GM23248 (cell line): ENCODE measurements at regions not wholly inside any gene's neighbourhood (a gene's known extent, or its start where the extent isn't known, plus 50 kb on each side); places are given as distances from the start of the nearest gene placed in this dataset.

ENCODE experiments used
- DNase-seq: peaks from one replicate; pipeline ENCODE4 v3.0.0-alpha.2; 2015
- H2AFZ ChIP-seq: fragments of 200-600 bp; sonication (generic); 2 replicates; pipeline ENCODE4 v1.6.1; 2016; ENCODE audit warnings: antibody characterized with exemption
- H3F3A ChIP-seq: fragments of 200-600 bp; sonication (generic); 2 replicates; pipeline ENCODE4 v1.6.1; 2016; ENCODE audit warnings: mild to moderate bottlenecking, antibody characterized with exemption, mixed run types; ENCODE audit not compliant: insufficient read depth
- H3K27ac ChIP-seq: fragments of 200-600 bp; sonication (generic); 2 replicates; pipeline ENCODE4 v1.5.1; 2016; ENCODE audit warnings: mild to moderate bottlenecking
- H3K27me3 ChIP-seq: fragments of 200-600 bp; sonication (generic); replicated peaks from 2 replicates; pipeline ENCODE4 v1.6.1; 2016; ENCODE audit warnings: mild to moderate bottlenecking; ENCODE audit not compliant: insufficient read depth
- H3K36me3 ChIP-seq: fragments of 200-600 bp; sonication (generic); 2 replicates; pipeline ENCODE4 v1.6.1; 2016; ENCODE audit warnings: low read depth, mild to moderate bottlenecking
- H3K4me1 ChIP-seq: fragments of 200-600 bp; sonication (generic); 2 replicates; pipeline ENCODE4 v1.6.1; 2016; ENCODE audit warnings: mild to moderate bottlenecking; ENCODE audit not compliant: insufficient read depth
- H3K4me2 ChIP-seq: fragments of 200-600 bp; sonication (generic); one replicate; pipeline ENCODE4 v1.6.1; 2016; ENCODE audit warnings: mild to moderate bottlenecking; ENCODE audit not compliant: unreplicated experiment
- H3K4me3 ChIP-seq: fragments of 200-600 bp; sonication (generic); 2 replicates; pipeline ENCODE4 v1.5.1; 2016; ENCODE audit warnings: mild to moderate bottlenecking
- H3K79me2 ChIP-seq: fragments of 200-600 bp; sonication (generic); 2 replicates; pipeline ENCODE4 v1.6.1; 2016; ENCODE audit warnings: mild to moderate bottlenecking; ENCODE audit not compliant: insufficient read depth
- H3K9ac ChIP-seq: fragments of 200-600 bp; sonication (generic); 2 replicates; pipeline ENCODE4 v1.6.1; 2016; ENCODE audit warnings: mild to moderate bottlenecking
- H3K9me2 ChIP-seq: fragments of 200-600 bp; sonication (generic); 2 replicates; pipeline ENCODE4 v1.6.1; 2016; ENCODE audit warnings: mixed run types, mild to moderate bottlenecking, moderate library complexity; ENCODE audit not compliant: insufficient read depth
- H3K9me3 ChIP-seq: fragments of 200-600 bp; sonication (generic); one replicate; pipeline ENCODE4 v1.6.1; 2017; ENCODE audit warnings: low read depth
- H4K20me1 ChIP-seq: fragments of 200-600 bp; sonication (generic); 2 replicates; pipeline ENCODE4 v1.6.0; 2016; ENCODE audit not compliant: insufficient read depth
- EZH2 ChIP-seq: fragments of 200-600 bp; sonication (generic); IDR thresholded peaks from 2 replicates; pipeline ENCODE4 v1.6.1; 2018; ENCODE audit warnings: antibody characterized with exemption, mild to moderate bottlenecking; ENCODE audit not compliant: insufficient read depth, poor library complexity, severe bottlenecking
- EZH2phosphoT487 ChIP-seq: fragments of 200-600 bp; sonication (generic); IDR thresholded peaks from 2 replicates; pipeline ENCODE4 v1.6.1; 2018; ENCODE audit warnings: antibody characterized with exemption, moderate library complexity, mild to moderate bottlenecking, low read depth; ENCODE audit not compliant: insufficient read depth
- WGBS, 2 experiments: methylation state at CpG; one replicate each; pipeline ENCODE4 v1.1.6; 2015 to 2017; ENCODE audit warnings: low lambda C conversion rate in 2 of 2, low coverage in 1 of 2; ENCODE audit errors: missing lambda C conversion rate in 2 of 2; 5-methylcytosine and 5-hydroxymethylcytosine counted together
- in situ Hi-C: fragments of 300-500 bp; cut with MboI; formaldehyde crosslinking; loops from 2 replicates; pipeline ENCODE4 v1.15.0; 2020

- Histone ChIP-seq H3K4me1 (no peaks in the 10 kb centered on the region), H3K9me3 (no peaks in the 10 kb centered on the region), H2AFZ (peak overlapping the region; percentile 26; the same call in 1 of the 2 replicates), H3K36me3 (no peaks in the 10 kb centered on the region), H3K9ac (no peak overlapping the region), H3K4me2 (no peak overlapping the region), H3K27ac (no peak overlapping the region), H3K4me3 (no peak overlapping the region), H3K79me2 (no peaks in the 10 kb centered on the region), H3K9me2 (no peaks in the 10 kb centered on the region), H3K27me3 (peaks cover 6% of the 10 kb centered on the region), H3F3A (no peaks in the 10 kb centered on the region), H4K20me1 (no peaks in the 10 kb centered on the region)
- no peak for TF ChIP-seq EZH2phosphoT487
- TF ChIP-seq EZH2: no peak
- in situ Hi-C loops: no loop called here
- DNase-seq: no peak
- WGBS, 2 experiments: 4 to 9% methylated on average over 2 of the region's 2 CpGs
Observed at GRCh38 chr1:112317140-112317539, 78.9 kb upstream of the CTTNBP2NL start.

- WGBS, 2 experiments: 4 to 5% methylated on average over 6 of the region's 6 CpGs
Observed at GRCh38 chr1:112317611-112318062, 78.4 kb upstream of the CTTNBP2NL start.

GRCh38 chr1:112318263-112318662 is 77.8 kb upstream of the CTTNBP2NL start:
- Histone ChIP-seq H3K4me2 (no peak overlapping the region), H2AFZ (no peak overlapping the region), H3K27me3 (peaks cover 13% of the 10 kb centered on the region), H3F3A (no peaks in the 10 kb centered on the region), H4K20me1 (no peaks in the 10 kb centered on the region), H3K9ac (no peak overlapping the region), H3K27ac (no peak overlapping the region), H3K4me1 (no peaks in the 10 kb centered on the region), H3K79me2 (no peaks in the 10 kb centered on the region), H3K9me3 (no peaks in the 10 kb centered on the region), H3K4me3 (no peak overlapping the region), H3K36me3 (no peaks in the 10 kb centered on the region), H3K9me2 (no peaks in the 10 kb centered on the region)
- no peak for DNase-seq
- in situ Hi-C loops: no loop called here
- TF ChIP-seq EZH2: no peak
- no peak for TF ChIP-seq EZH2phosphoT487
- 39 to 48% methylated on average over 2 of the region's 2 CpGs for WGBS, 2 experiments

More at GRCh38 chr1:112317611-112318062, 78.4 kb upstream of the CTTNBP2NL start:
- no peak overlapping the region for H3K9ac ChIP-seq
- no peaks in the 10 kb centered on the region for H3K9me2 ChIP-seq
- no peaks in the 10 kb centered on the region for H3F3A ChIP-seq
- no peaks in the 10 kb centered on the region for H3K36me3 ChIP-seq
- no peak overlapping the region for H3K4me2 ChIP-seq
- in situ Hi-C loops: no loop called here
- H3K4me1 ChIP-seq: no peaks in the 10 kb centered on the region
- DNase-seq: peak; percentile 27
- H3K9me3 ChIP-seq: no peaks in the 10 kb centered on the region
- H3K4me3 ChIP-seq: no peak overlapping the region
- peaks cover 10% of the 10 kb centered on the region for H3K27me3 ChIP-seq
- H3K27ac ChIP-seq: no peak overlapping the region
- H2AFZ ChIP-seq: peak overlapping the region; percentile 26; the same call in 1 of the 2 replicates
- H3K79me2 ChIP-seq: no peaks in the 10 kb centered on the region
- no peaks in the 10 kb centered on the region for H4K20me1 ChIP-seq
- TF ChIP-seq EZH2phosphoT487: no peak
- TF ChIP-seq EZH2: no peak

- H3K27ac ChIP-seq: no peak overlapping the region
- H3K4me3 ChIP-seq: no peak overlapping the region
- no peak overlapping the region for H2AFZ ChIP-seq
- H3K9me3 ChIP-seq: no peaks in the 10 kb centered on the region
- 62 to 65% methylated on average over 3 of the region's 3 CpGs for WGBS, 2 experiments
- no peaks in the 10 kb centered on the region for H3K9me2 ChIP-seq
- in situ Hi-C loops: no loop called here
- TF ChIP-seq EZH2: no peak
- H3K4me2 ChIP-seq: no peak overlapping the region
- DNase-seq: no peak
- no peaks in the 10 kb centered on the region for H3K36me3 ChIP-seq
- H3K9ac ChIP-seq: no peak overlapping the region
- no peaks in the 10 kb centered on the region for H4K20me1 ChIP-seq
- H3K4me1 ChIP-seq: no peaks in the 10 kb centered on the region
- H3K27me3 ChIP-seq: peaks cover 13% of the 10 kb centered on the region
- no peaks in the 10 kb centered on the region for H3K79me2 ChIP-seq
- H3F3A ChIP-seq: no peaks in the 10 kb centered on the region
Observed at GRCh38 chr1:112318698-112319370, 77.2 kb upstream of the CTTNBP2NL start.
